Activated T-helper 17 cell treated with anti-CD3 and anti-CD28 coated beads, Interleukin-2, amount 50 U/mL, for 72 hours (primary cell): ENCODE measurements at regions not wholly inside any gene's neighbourhood (a gene's known extent, or its start where the extent isn't known, plus 50 kb on each side); places are given as distances from the start of the nearest gene placed in this dataset.

Source experiments
- ATAC-seq: fragments of 150-1000 bp; cut with Tn5 transposase; replicated peaks from 2 replicates; pipeline ENCODE4 v1.10.0; 2021; ENCODE audit warnings: mild to moderate bottlenecking, moderate library complexity
- H3K27ac Mint-ChIP-seq: one replicate; pipeline ENCODE4 v1.8.0; 2022; ENCODE audit warnings: mixed read lengths
- H3K27me3 Mint-ChIP-seq: one replicate; pipeline ENCODE4 v1.8.0; 2022; ENCODE audit warnings: mixed read lengths
- H3K36me3 Mint-ChIP-seq: one replicate; pipeline ENCODE4 v1.8.0; 2022; ENCODE audit warnings: low read depth, mild to moderate bottlenecking, mixed read lengths
- H3K4me1 Mint-ChIP-seq: one replicate; pipeline ENCODE4 v1.8.0; 2022; ENCODE audit warnings: mixed read lengths
- H3K4me3 Mint-ChIP-seq: one replicate; pipeline ENCODE4 v1.8.0; 2022; ENCODE audit warnings: mild to moderate bottlenecking, mixed read lengths
- H3K9me3 Mint-ChIP-seq: one replicate; pipeline ENCODE4 v1.8.0; 2022; ENCODE audit warnings: mixed read lengths

DNA sequence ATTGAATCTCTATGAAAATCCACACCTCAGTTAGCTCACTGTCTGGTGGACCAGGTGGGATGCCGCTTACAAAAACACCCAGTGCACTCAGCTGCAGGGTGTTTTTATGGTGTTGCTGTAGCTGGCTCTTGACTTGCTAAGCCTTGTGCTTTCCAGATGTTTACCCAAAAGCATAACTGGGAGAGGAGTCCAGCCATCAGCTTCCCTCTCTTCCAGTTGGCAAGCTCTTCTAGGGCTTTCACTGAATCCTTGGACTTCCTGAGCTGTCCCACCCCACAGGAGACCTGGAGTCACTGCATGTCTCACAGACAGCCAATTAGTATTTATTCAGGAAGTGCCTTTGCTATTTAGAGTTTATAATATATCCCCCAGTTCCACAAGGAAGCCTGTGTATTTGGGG is 210.9 kb downstream of the FNDC1 start:
- H3K4me1 Mint-ChIP-seq, result no peaks in the 10 kb centered on the region
- H3K36me3 Mint-ChIP-seq, result no peaks in the 10 kb centered on the region
- no peak overlapping the region for H3K4me3 Mint-ChIP-seq
- H3K27me3 Mint-ChIP-seq, result peaks cover 19% of the 10 kb centered on the region
- H3K9me3 Mint-ChIP-seq, result no peaks in the 10 kb centered on the region
- no peak overlapping the region for H3K27ac Mint-ChIP-seq
- no peak for ATAC-seq

DNA sequence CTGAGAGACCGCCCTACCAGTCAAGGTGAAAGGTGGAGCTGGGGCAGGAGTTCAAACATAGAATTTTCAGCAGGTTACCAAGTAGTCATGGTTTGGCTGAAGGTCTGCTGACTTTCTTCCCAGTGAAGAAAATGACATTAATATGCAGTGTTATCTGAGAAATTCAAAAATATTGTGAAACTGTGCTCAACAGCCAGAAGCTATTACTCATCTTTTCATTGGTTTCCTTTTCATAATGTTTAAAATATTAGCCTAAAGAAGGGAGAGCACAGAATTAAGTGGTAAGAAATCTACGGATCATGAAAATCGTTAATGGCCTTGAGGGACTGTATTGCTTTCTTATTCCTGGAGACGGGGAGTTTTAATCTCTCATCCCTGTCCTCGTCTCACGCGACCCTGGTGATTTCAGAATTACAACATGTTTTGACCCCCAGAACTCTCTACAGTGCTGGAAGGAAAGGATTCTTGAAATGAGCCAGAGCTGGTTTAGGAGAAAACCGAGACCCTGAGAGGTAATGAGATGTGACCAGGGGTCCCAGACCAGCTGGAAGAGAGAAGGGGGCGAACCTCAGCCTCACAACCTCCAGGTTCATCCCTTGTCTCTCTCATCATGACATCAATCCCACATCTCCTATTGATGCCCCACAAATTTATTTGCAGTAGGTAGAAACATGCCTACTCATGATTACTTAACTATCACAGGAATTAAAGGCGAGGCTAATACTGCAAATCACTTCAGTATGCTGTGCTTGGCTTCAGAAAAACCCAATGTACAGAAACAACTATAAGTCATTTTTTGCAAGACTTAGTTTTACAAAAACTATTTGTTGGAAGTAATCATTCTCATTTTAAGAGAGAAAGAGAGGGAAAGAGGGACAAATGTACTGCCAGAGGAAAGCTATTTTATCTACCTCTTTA is 209.5 kb downstream of the FNDC1 start:
- ATAC-seq, result no peak
- Mint-ChIP-seq H3K27me3 (peaks cover 12% of the 10 kb centered on the region), H3K27ac (no peak overlapping the region), H3K9me3 (no peaks in the 10 kb centered on the region), H3K4me1 (no peaks in the 10 kb centered on the region), H3K4me3 (no peak overlapping the region), H3K36me3 (no peaks in the 10 kb centered on the region)

GRCh38 chr6:159376516-159377158 is 207.4 kb downstream of the FNDC1 start:
- no peak overlapping the region for H3K4me3 Mint-ChIP-seq
- H3K27me3 Mint-ChIP-seq, result peaks cover 3% of the 10 kb centered on the region
- no peaks in the 10 kb centered on the region for H3K9me3 Mint-ChIP-seq
- no peaks in the 10 kb centered on the region for H3K36me3 Mint-ChIP-seq
- H3K27ac Mint-ChIP-seq, result no peak overlapping the region
- ATAC-seq, result no peak
- H3K4me1 Mint-ChIP-seq, result no peaks in the 10 kb centered on the region

DNA sequence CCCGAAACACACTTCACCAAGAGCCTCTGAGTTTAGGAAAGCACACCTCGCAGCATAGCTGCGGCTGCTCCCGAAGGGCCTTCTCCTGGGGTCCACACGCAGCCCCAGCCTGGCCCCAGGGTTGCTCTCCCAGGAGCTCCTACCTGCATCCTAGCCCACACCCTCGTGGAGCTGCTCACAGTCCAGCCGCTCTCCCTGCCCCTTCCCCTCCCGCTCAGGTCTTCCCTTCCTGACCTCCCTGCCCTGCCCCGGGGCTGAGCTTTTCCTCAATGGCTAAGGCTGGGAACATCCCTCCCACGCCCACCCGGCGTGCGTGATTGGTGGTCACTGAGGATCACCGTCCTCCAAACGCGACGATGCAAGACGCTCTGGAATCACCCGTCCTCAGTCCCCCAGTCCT is 205.8 kb downstream of the FNDC1 start:
- peaks cover 4% of the 10 kb centered on the region for H3K27me3 Mint-ChIP-seq
- H3K4me1 Mint-ChIP-seq, result no peaks in the 10 kb centered on the region
- H3K27ac Mint-ChIP-seq, result no peak overlapping the region
- H3K4me3 Mint-ChIP-seq, result no peak overlapping the region
- peaks cover 8% of the 10 kb centered on the region for H3K9me3 Mint-ChIP-seq
- ATAC-seq, result no peak
- H3K36me3 Mint-ChIP-seq, result no peaks in the 10 kb centered on the region

DNA sequence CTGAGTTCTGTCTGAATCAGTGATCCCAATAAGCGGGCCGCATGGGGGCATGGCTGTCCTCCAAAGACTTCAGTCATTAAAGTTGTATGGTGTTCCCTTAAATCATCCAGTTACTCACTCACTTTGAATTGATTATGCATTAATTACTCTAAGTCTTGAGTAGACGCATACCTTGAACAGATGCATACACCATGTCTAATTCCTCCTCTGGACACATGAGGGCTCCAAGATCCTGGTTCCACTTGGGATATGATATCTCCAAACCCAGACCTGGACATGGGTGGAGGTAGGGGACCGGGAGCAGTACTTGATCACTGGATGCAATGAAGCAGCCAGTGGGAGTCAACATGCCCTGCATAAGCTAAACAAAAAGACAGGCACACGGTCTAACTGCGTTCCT is 204.5 kb downstream of the FNDC1 start:
- Mint-ChIP-seq H3K27ac (no peak overlapping the region), H3K27me3 (peaks cover 4% of the 10 kb centered on the region), H3K36me3 (no peaks in the 10 kb centered on the region), H3K4me1 (no peaks in the 10 kb centered on the region), H3K9me3 (peaks cover 11% of the 10 kb centered on the region), H3K4me3 (no peak overlapping the region)
- no peak for ATAC-seq

GRCh38 chr6:159372333-159372732 is 203.1 kb downstream of the FNDC1 start:
- H3K27me3 Mint-ChIP-seq, result peaks cover 4% of the 10 kb centered on the region
- H3K9me3 Mint-ChIP-seq, result peaks cover 11% of the 10 kb centered on the region
- no peaks in the 10 kb centered on the region for H3K4me1 Mint-ChIP-seq
- ATAC-seq, result no peak
- no peak overlapping the region for H3K4me3 Mint-ChIP-seq
- H3K27ac Mint-ChIP-seq, result no peak overlapping the region
- no peaks in the 10 kb centered on the region for H3K36me3 Mint-ChIP-seq

DNA sequence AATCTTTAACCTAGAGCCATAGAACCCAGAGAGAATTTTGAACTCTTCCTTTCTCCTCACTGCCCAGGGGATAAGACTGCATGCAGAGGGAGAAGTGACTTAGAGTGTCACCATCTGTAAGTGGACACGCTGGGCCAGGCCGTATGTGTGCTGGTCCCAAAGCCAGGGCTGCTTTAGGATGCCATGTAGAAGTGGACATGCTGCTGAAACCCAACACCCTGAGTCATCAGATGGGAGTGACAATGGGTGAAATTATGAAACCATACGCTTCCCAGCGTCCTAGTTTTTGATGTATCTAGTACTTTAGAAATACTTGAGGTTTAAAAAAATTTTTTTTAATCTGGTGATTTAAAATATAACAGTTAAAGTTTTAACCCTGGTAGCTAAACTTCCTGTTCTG is 191.1 kb downstream of the FNDC1 start:
- no peak for ATAC-seq
- Mint-ChIP-seq H3K27ac (no peak overlapping the region), H3K36me3 (no peaks in the 10 kb centered on the region), H3K4me1 (no peaks in the 10 kb centered on the region), H3K9me3 (no peaks in the 10 kb centered on the region), H3K27me3 (peaks cover 7% of the 10 kb centered on the region), H3K4me3 (no peak overlapping the region)

- ATAC-seq, result no peak
- Mint-ChIP-seq H3K4me1 (no peaks in the 10 kb centered on the region), H3K36me3 (no peaks in the 10 kb centered on the region), H3K9me3 (no peaks in the 10 kb centered on the region), H3K27me3 (peaks cover 7% of the 10 kb centered on the region), H3K4me3 (no peak overlapping the region), H3K27ac (no peak overlapping the region)
Observed at GRCh38 chr6:159359581-159360297, 190.5 kb downstream of the FNDC1 start.

GRCh38 chr6:159358562-159358961 is 189.4 kb downstream of the FNDC1 start:
- ATAC-seq, result no peak
- Mint-ChIP-seq H3K4me1 (no peaks in the 10 kb centered on the region), H3K27ac (no peak overlapping the region), H3K9me3 (no peaks in the 10 kb centered on the region), H3K27me3 (peaks cover 3% of the 10 kb centered on the region), H3K4me3 (no peak overlapping the region), H3K36me3 (no peaks in the 10 kb centered on the region)

- Mint-ChIP-seq H3K36me3 (no peaks in the 10 kb centered on the region), H3K27me3 (peaks cover 3% of the 10 kb centered on the region), H3K9me3 (no peaks in the 10 kb centered on the region), H3K4me1 (no peaks in the 10 kb centered on the region), H3K4me3 (no peak overlapping the region), H3K27ac (no peak overlapping the region)
- ATAC-seq, result no peak
Observed at GRCh38 chr6:159357211-159357915, 188.2 kb downstream of the FNDC1 start.

GRCh38 chr6:159353193-159353592 is 184.0 kb downstream of the FNDC1 start:
- Mint-ChIP-seq H3K9me3 (no peaks in the 10 kb centered on the region), H3K4me3 (no peak overlapping the region), H3K27ac (no peak overlapping the region), H3K27me3 (peaks cover 10% of the 10 kb centered on the region), H3K36me3 (no peaks in the 10 kb centered on the region), H3K4me1 (no peaks in the 10 kb centered on the region)
- ATAC-seq, result no peak

GRCh38 chr6:159351707-159352106 is 182.5 kb downstream of the FNDC1 start:
- no peak for ATAC-seq
- H3K4me1 Mint-ChIP-seq, result no peaks in the 10 kb centered on the region
- H3K27ac Mint-ChIP-seq, result no peak overlapping the region
- H3K4me3 Mint-ChIP-seq, result no peak overlapping the region
- no peaks in the 10 kb centered on the region for H3K36me3 Mint-ChIP-seq
- peaks cover 4% of the 10 kb centered on the region for H3K9me3 Mint-ChIP-seq
- peaks cover 13% of the 10 kb centered on the region for H3K27me3 Mint-ChIP-seq

DNA sequence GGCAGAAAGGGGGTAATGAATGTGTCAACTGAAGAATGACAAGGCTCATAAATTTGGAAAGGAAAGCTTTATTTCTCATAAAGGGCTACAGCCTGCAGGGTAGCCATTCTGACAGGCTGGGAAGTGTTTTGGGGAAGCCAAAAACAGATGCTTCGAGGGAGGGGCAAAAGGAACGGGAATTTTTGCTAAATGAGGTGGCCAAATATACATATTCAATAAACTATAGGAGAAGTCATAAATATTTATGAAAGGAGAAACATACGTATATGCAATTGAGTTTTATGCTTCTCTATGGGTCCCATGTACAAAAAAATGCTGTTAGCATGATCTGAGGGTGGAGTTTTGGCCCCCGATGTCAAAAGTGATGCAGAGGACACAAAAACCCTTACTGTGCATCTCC is 180.7 kb downstream of the FNDC1 start:
- no peak for ATAC-seq
- Mint-ChIP-seq H3K4me3 (no peak overlapping the region), H3K4me1 (no peaks in the 10 kb centered on the region), H3K27me3 (peaks cover 10% of the 10 kb centered on the region), H3K36me3 (no peaks in the 10 kb centered on the region), H3K9me3 (peaks cover 4% of the 10 kb centered on the region), H3K27ac (no peak overlapping the region)

DNA sequence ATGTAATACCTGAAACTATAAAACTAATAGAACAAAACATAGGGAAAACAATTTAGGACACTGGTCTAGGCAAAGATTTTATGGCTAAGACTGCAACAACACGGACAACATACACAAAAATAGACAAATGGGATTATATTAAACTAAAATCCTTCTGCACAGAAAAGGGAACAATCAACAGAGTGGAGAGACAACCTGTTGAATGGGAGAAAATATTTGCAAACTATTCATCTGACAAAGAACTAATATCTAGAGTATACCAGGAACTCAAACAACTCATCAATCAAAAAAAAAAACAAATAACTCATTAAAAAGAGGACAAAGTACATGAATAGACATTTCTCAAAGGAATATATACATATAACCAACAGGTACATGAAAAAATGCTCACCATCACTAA is 174.5 kb downstream of the FNDC1 start:
- no peak overlapping the region for H3K27ac Mint-ChIP-seq
- H3K4me1 Mint-ChIP-seq, result no peaks in the 10 kb centered on the region
- peaks cover 6% of the 10 kb centered on the region for H3K9me3 Mint-ChIP-seq
- ATAC-seq, result no peak
- H3K27me3 Mint-ChIP-seq, result peaks cover 17% of the 10 kb centered on the region
- no peak overlapping the region for H3K4me3 Mint-ChIP-seq
- H3K36me3 Mint-ChIP-seq, result no peaks in the 10 kb centered on the region
